Activated T-helper 2 cell treated with anti-CD3 and anti-CD28 coated beads, Interferon-gamma antibody, Interleukin-2, Interleukin-4, amounts not matched to agents 10 μg/mL and 5 μg/mL and 100 μg/mL, durations not matched to agents 14 hours and 24 hours and 36 hours (primary cell): ENCODE measurements at regions not wholly inside any gene's neighbourhood (a gene's known extent, or its start where the extent isn't known, plus 50 kb on each side); places are given as distances from the start of the nearest gene placed in this dataset.

Source experiments
- DNase-seq: peaks from one replicate; pipeline ENCODE4 v3.0.0; 2021; ENCODE audit warnings: low spot score
- H3K27ac Mint-ChIP-seq: one replicate; pipeline ENCODE4 v1.8.0; 2021; ENCODE audit warnings: mixed read lengths
- H3K27me3 Mint-ChIP-seq: one replicate; pipeline ENCODE4 v1.8.0; 2021; ENCODE audit warnings: low read depth, mixed read lengths
- H3K36me3 Mint-ChIP-seq: one replicate; pipeline ENCODE4 v1.8.0; 2021; ENCODE audit warnings: low read depth, mixed read lengths
- H3K4me1 Mint-ChIP-seq: one replicate; pipeline ENCODE4 v1.8.0; 2021; ENCODE audit warnings: low read depth, mixed read lengths
- H3K4me3 Mint-ChIP-seq: one replicate; pipeline ENCODE4 v1.8.0; 2021; ENCODE audit warnings: low read depth, mild to moderate bottlenecking, moderate library complexity, mixed read lengths
- H3K9me3 Mint-ChIP-seq: one replicate; pipeline ENCODE4 v1.8.0; 2021; ENCODE audit warnings: mixed read lengths
- intact Hi-C: fragments of 100-400 bp; cut with micrococcal nuclease; formaldehyde crosslinking; loops from one replicate; pipeline ENCODE4 v1.15.1; 2023

- no peak overlapping the region for H3K4me3 Mint-ChIP-seq
- H3K36me3 Mint-ChIP-seq = no peaks in the 10 kb centered on the region
- no peak for DNase-seq
- H3K27me3 Mint-ChIP-seq = peaks cover 4% of the 10 kb centered on the region
- H3K9me3 Mint-ChIP-seq = peaks cover 22% of the 10 kb centered on the region
- intact Hi-C loops = no loop called here
- H3K4me1 Mint-ChIP-seq = no peaks in the 10 kb centered on the region
- no peak overlapping the region for H3K27ac Mint-ChIP-seq
Measured at GRCh38 chr3:188102861-188103547, 51.0 kb upstream of the LPP start.

DNA sequence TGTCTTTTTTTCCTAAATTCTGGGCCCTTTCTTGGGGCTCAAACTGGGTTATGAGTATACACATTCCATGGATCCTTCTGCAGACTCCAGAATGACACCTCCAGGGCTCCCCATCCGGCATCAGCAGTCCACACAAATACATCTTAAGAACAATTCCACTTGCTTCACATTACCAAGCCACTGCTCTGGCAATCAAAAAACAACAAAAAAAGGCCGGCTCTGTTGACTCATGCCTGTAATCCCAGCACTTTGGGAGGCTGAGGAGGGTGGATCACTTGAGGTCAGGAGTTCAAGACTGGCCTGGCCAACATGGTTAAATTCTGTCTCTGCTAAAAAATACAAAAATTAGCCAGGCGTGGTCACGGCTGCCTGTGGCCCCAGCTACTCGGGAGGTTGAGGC, 49.9 kb upstream of the LPP start:
- DNase-seq = no peak
- Mint-ChIP-seq H3K4me3 (no peak overlapping the region), H3K4me1 (peaks cover 4% of the 10 kb centered on the region), H3K9me3 (peaks cover 21% of the 10 kb centered on the region), H3K27me3 (peaks cover 4% of the 10 kb centered on the region), H3K36me3 (no peaks in the 10 kb centered on the region), H3K27ac (no peak overlapping the region)
- intact Hi-C loops = no loop called here
